H1 (cell line): ENCODE measurements at regions not wholly inside any gene's neighbourhood (a gene's known extent, or its start where the extent isn't known, plus 50 kb on each side); places are given as distances from the start of the nearest gene placed in this dataset.

ENCODE experiments used
- CTCF ChIA-PET: fragments of 300-600 bp; sonication (Branson Sonifier 250); formaldehyde crosslinking; loops from one replicate; lab custom pipeline; 2021; ENCODE audit not compliant: partially characterized antibody; lab: Charles Lee
- POLR2A ChIA-PET: fragments of 300-600 bp; sonication (Branson Sonifier 250); formaldehyde crosslinking; loops from one replicate; lab custom pipeline; 2021; ENCODE audit warnings: inconsistent platforms; ENCODE audit not compliant: partially characterized antibody; lab: Charles Lee
- DNase-seq, 2 experiments: peaks; one replicate each; pipeline versions ENCODE4 v3.0.0 to v3.0.0-alpha.2; 2010 to 2022; ENCODE audit warnings: low spot score in 2 of 2, low read depth in 1 of 2, mixed read lengths in 1 of 2
- FAIRE-seq: peaks from 2 replicates; lab custom pipeline; 2011; peaks lifted over from hg19 to GRCh38; lab: Jason Lieb, UNC
- H2AFZ ChIP-seq: 2 replicates; pipeline ENCODE4 v1.8.1; 2012; ENCODE audit warnings: low read length, inconsistent platforms
- H2AK5ac ChIP-seq: 2 replicates; pipeline ENCODE4 v1.6.1; 2013; ENCODE audit warnings: low read depth, low read length
- H2BK120ac ChIP-seq: replicated peaks from 2 replicates; pipeline ENCODE3; 2013; ENCODE audit warnings: low read depth, low read length, inconsistent platforms
- H2BK12ac ChIP-seq: 2 replicates; pipeline ENCODE4 v1.6.1; 2013; ENCODE audit warnings: low read depth, low read length
- H2BK15ac ChIP-seq: 2 replicates; pipeline ENCODE4 v1.6.1; 2013; ENCODE audit warnings: low read length
- H2BK20ac ChIP-seq: 2 replicates; pipeline ENCODE4 v1.6.1; 2013; ENCODE audit warnings: low read length
- H2BK5ac ChIP-seq: 2 replicates; pipeline ENCODE4 v1.6.1; 2013; ENCODE audit warnings: low read depth, low read length
- H3K14ac ChIP-seq: 2 replicates; pipeline ENCODE4 v1.6.1; 2013; ENCODE audit warnings: inconsistent platforms; ENCODE audit not compliant: insufficient read length
- H3K18ac ChIP-seq: 2 replicates; pipeline ENCODE4 v1.6.1; 2013; ENCODE audit warnings: low read length; ENCODE audit errors: extremely low read depth
- H3K23ac ChIP-seq: 2 replicates; pipeline ENCODE4 v1.6.1; 2013; ENCODE audit warnings: inconsistent platforms; ENCODE audit not compliant: insufficient read length
- H3K23me2 ChIP-seq: 2 replicates; pipeline ENCODE4 v1.6.1; 2013; ENCODE audit warnings: low read depth, low read length
- H3K27ac ChIP-seq: 2 replicates; pipeline ENCODE4 v1.6.1; 2011; ENCODE audit warnings: low read depth, low read length, inconsistent platforms
- H3K27me3 ChIP-seq, 4 experiments: replicated peaks in 1 of 4; 1 replicate in 1 of 4; 2 replicates in 3 of 4; pipeline versions ENCODE4 v1.6.1 to v1.8.1; 2011 to 2013; ENCODE audit warnings: low read length in 3 of 4, mild to moderate bottlenecking in 3 of 4, inconsistent platforms in 2 of 4, mixed read lengths in 2 of 4, moderate library complexity in 1 of 4; ENCODE audit not compliant: control insufficient read depth in 3 of 4, insufficient read depth in 3 of 4; ENCODE audit errors: extremely low read depth in 1 of 4
- H3K36me3 ChIP-seq, 4 experiments: 2 replicates each; pipeline versions ENCODE4 v1.6.1 to v1.8.1; 2011 to 2013; ENCODE audit warnings: mild to moderate bottlenecking in 4 of 4, low read length in 3 of 4, moderate library complexity in 2 of 4, control low read depth in 1 of 4, inconsistent platforms in 1 of 4; ENCODE audit not compliant: insufficient read depth in 4 of 4, control insufficient read depth in 2 of 4
- H3K4ac ChIP-seq: replicated peaks from 2 replicates; pipeline ENCODE3; 2013; ENCODE audit warnings: low read length, low read depth, mixed read lengths, inconsistent platforms; ENCODE audit not compliant: insufficient read length
- H3K4me1 ChIP-seq, 4 experiments: replicated peaks in 1 of 4; 1 replicate in 1 of 4; 2 replicates in 3 of 4; pipeline versions ENCODE4 v1.6.1 to v1.8.1; 2011 to 2013; ENCODE audit warnings: low read length in 3 of 4, inconsistent platforms in 2 of 4, mixed read lengths in 1 of 4; ENCODE audit not compliant: insufficient read depth in 4 of 4, control insufficient read depth in 3 of 4
- H3K4me2 ChIP-seq, 2 experiments: 2 replicates each; pipeline versions ENCODE4 v1.6.1 to v1.8.1; 2011 to 2013; ENCODE audit warnings: low read depth in 2 of 2, low read length in 2 of 2, control low read depth in 1 of 2, inconsistent platforms in 1 of 2, mild to moderate bottlenecking in 1 of 2; ENCODE audit not compliant: insufficient read depth in 1 of 2
- H3K4me3 ChIP-seq, 4 experiments: fragments of 200-600, 300-600 bp in 1 of 4; sonication (generic), shearing (Covaris generic), sonication (Bioruptor Twin) in 1 of 4; 2 replicates each; pipeline versions ENCODE4 v1.5.1 to v1.8.1; 2011 to 2016; ENCODE audit warnings: low read length in 4 of 4, low read depth in 3 of 4, control low read depth in 2 of 4, inconsistent platforms in 2 of 4, mild to moderate bottlenecking in 2 of 4, mixed read lengths in 1 of 4, moderate library complexity in 1 of 4; ENCODE audit not compliant: insufficient read depth in 2 of 4; ENCODE audit errors: extremely low read depth in 1 of 4
- H3K56ac ChIP-seq: replicated peaks from 2 replicates; pipeline ENCODE3; 2013; ENCODE audit warnings: low read depth, mild to moderate bottlenecking, mixed read lengths, low read length, inconsistent platforms; ENCODE audit not compliant: insufficient read length
- H3K79me1 ChIP-seq: 2 replicates; pipeline ENCODE4 v1.6.1; 2013; ENCODE audit warnings: low read depth, low read length, control low read depth
- H3K79me2 ChIP-seq, 2 experiments: 2 replicates each; pipeline versions ENCODE4 v1.6.1 to v1.8.1; 2012 to 2013; ENCODE audit warnings: low read length in 2 of 2, mild to moderate bottlenecking in 2 of 2, inconsistent platforms in 1 of 2; ENCODE audit not compliant: insufficient read depth in 2 of 2, control insufficient read depth in 1 of 2
- H3K9ac ChIP-seq, 4 experiments: replicated peaks in 1 of 4; 1 replicate in 1 of 4; 2 replicates in 3 of 4; pipeline versions ENCODE4 v1.6.1 to v1.8.1; 2011 to 2013; ENCODE audit warnings: low read depth in 3 of 4, low read length in 3 of 4, control low read depth in 2 of 4, mild to moderate bottlenecking in 2 of 4, moderate library complexity in 2 of 4, inconsistent platforms in 1 of 4; ENCODE audit errors: extremely low read depth in 1 of 4
- H3K9me3 ChIP-seq, 2 experiments: 2 replicates each; pipeline versions ENCODE4 v1.6.1 to v1.8.1; 2012 to 2013; ENCODE audit warnings: mild to moderate bottlenecking in 2 of 2, moderate library complexity in 2 of 2, control low read depth in 1 of 2, inconsistent platforms in 1 of 2, low read depth in 1 of 2, low read length in 1 of 2, mixed read lengths in 1 of 2; ENCODE audit not compliant: insufficient read depth in 2 of 2
- H4K20me1 ChIP-seq, 2 experiments: replicated peaks in 1 of 2; 2 replicates each; pipeline versions ENCODE3 to v1.8.1; 2011 to 2013; ENCODE audit warnings: inconsistent platforms in 2 of 2, low read length in 2 of 2, mild to moderate bottlenecking in 1 of 2; ENCODE audit not compliant: insufficient read depth in 2 of 2, control insufficient read depth in 1 of 2
- H4K5ac ChIP-seq: 2 replicates; pipeline ENCODE4 v1.6.1; 2013; ENCODE audit warnings: low read length, low read depth, mixed read lengths, inconsistent platforms; ENCODE audit not compliant: insufficient read length
- H4K8ac ChIP-seq: 2 replicates; pipeline ENCODE4 v1.8.0; 2013; ENCODE audit warnings: mild to moderate bottlenecking, moderate library complexity, low read length, inconsistent platforms; ENCODE audit not compliant: insufficient read depth; ENCODE audit errors: extremely low read depth
- H4K91ac ChIP-seq: replicated peaks from 2 replicates; pipeline ENCODE3; 2013; ENCODE audit warnings: low read length, mixed read lengths, inconsistent platforms; ENCODE audit not compliant: insufficient read length
- BCL11A ChIP-seq, 2 experiments: IDR thresholded peaks; one replicate each; pipeline ENCODE4 v1.6.1; 2011; ENCODE audit warnings: low read depth in 2 of 2, low read length in 2 of 2, mild to moderate bottlenecking in 2 of 2
- BRCA1 ChIP-seq: IDR thresholded peaks from 2 replicates; pipeline ENCODE4 v1.6.1; 2012; ENCODE audit warnings: low read depth, low read length, improper control_type of control experiment
- CTBP2 ChIP-seq: IDR thresholded peaks from 2 replicates; pipeline ENCODE4 v1.7.0; 2011; ENCODE audit warnings: borderline replicate concordance, mild to moderate bottlenecking, moderate library complexity, mixed read lengths, low read length; ENCODE audit not compliant: insufficient read depth, insufficient read length
- HDAC2 ChIP-seq, 2 experiments: fragments of 300-600 bp in 1 of 2; sonication (generic) in 1 of 2; IDR thresholded peaks; 2 replicates each; pipeline ENCODE4 v1.6.1; 2011 to 2012; ENCODE audit warnings: low read depth in 2 of 2, low read length in 2 of 2, mild to moderate bottlenecking in 2 of 2, moderate library complexity in 2 of 2, borderline replicate concordance in 1 of 2, inconsistent platforms in 1 of 2
- KDM5A ChIP-seq: fragments of 200-600 bp; IDR thresholded peaks from 2 replicates; pipeline ENCODE4 v1.7.1; 2012; ENCODE audit warnings: mild to moderate bottlenecking, low read length, inconsistent platforms, mixed read lengths
- POLR2AphosphoS5 ChIP-seq: IDR thresholded peaks from 2 replicates; pipeline ENCODE4 v1.6.1; 2011; ENCODE audit warnings: low read depth, low read length
- RBBP5 ChIP-seq: IDR thresholded peaks from 2 replicates; pipeline ENCODE4 v1.7.1; 2012; ENCODE audit warnings: low read depth, mild to moderate bottlenecking, inconsistent platforms, low read length, moderate library complexity, borderline replicate concordance
- SIX5 ChIP-seq: IDR thresholded peaks from 2 replicates; pipeline ENCODE4 v1.6.1; 2011; ENCODE audit warnings: mild to moderate bottlenecking, low read depth, low read length
- SRF ChIP-seq: IDR thresholded peaks from 2 replicates; pipeline ENCODE4 v1.6.1; 2011; ENCODE audit warnings: mild to moderate bottlenecking, low read depth, low read length, moderate library complexity
- TAF7 ChIP-seq: optimal IDR thresholded peaks from 2 replicates; pipeline ENCODE3; 2011; ENCODE audit warnings: low read depth, mild to moderate bottlenecking, inconsistent platforms, low read length, moderate library complexity, borderline replicate concordance
- TCF12 ChIP-seq: IDR thresholded peaks from 2 replicates; pipeline ENCODE4 v1.6.1; 2011; ENCODE audit warnings: low read depth, mild to moderate bottlenecking, low read length
- WGBS, 2 experiments: shearing (Covaris generic) in 1 of 2; methylation state at CpG; one replicate each; pipeline versions ENCODE4 v1.1.6 to v1.1.7; 2013 to 2015; ENCODE audit warnings: low lambda C conversion rate in 2 of 2, mixed read lengths in 2 of 2, inconsistent platforms in 1 of 2, low coverage in 1 of 2, missing lambda C conversion rate in 1 of 2; ENCODE audit not compliant: insufficient replicate concordance in 2 of 2, insufficient coverage in 1 of 2, insufficient read length in 1 of 2; ENCODE audit errors: extremely low coverage in 1 of 2, missing lambda C conversion rate in 1 of 2; 5-methylcytosine and 5-hydroxymethylcytosine counted together
- TF ChIP-seq, protein P1 (sequence below), 3 experiments: IDR thresholded peaks; 1 replicate in 2 of 3; 2 replicates in 1 of 3; pipeline versions ENCODE4 v1.5.1 to v1.6.1; 2011; ENCODE audit warnings: low read length in 3 of 3, mild to moderate bottlenecking in 3 of 3, inconsistent platforms in 2 of 3, low read depth in 1 of 3, moderate library complexity in 1 of 3; ENCODE audit not compliant: insufficient read depth in 1 of 3; ENCODE audit errors: control extremely low read depth in 1 of 3

- ChIA-PET POLR2A (no interaction called here), CTCF (no interaction called here)
- Histone ChIP-seq H2AK5ac (no peak overlapping the region), H2BK12ac (no peak overlapping the region), H3K18ac (no peak overlapping the region), H3K4me1 (no peaks in the 10 kb centered on the region), H3K23me2 (no peaks in the 10 kb centered on the region), H2AFZ (no peak overlapping the region), H3K27ac (no peak overlapping the region), H2BK15ac (no peak overlapping the region), H4K20me1 (no peaks in the 10 kb centered on the region), H3K9me3 (peaks cover 15 to 23% of the 10 kb centered on the region in 2 experiments), H4K8ac (no peak overlapping the region), H3K23ac (no peak overlapping the region), H4K5ac (no peak overlapping the region), H3K79me1 (no peaks in the 10 kb centered on the region), H3K56ac (no peak overlapping the region), H3K27me3 (no peaks in the 10 kb centered on the region), H3K79me2 (no peaks in the 10 kb centered on the region), H2BK20ac (no peak overlapping the region), H3K14ac (no peak overlapping the region), H4K91ac (no peak overlapping the region), H3K36me3 (no peaks in the 10 kb centered on the region), H2BK5ac (no peak overlapping the region), H3K9ac (no peak overlapping the region), H2BK120ac (no peak overlapping the region), H3K4ac (no peak overlapping the region), H3K4me3 (no peak overlapping the region), H3K4me2 (no peak overlapping the region)
- FAIRE-seq (no peak), DNase-seq (no peak)
- 92% methylated on average over 2 of the region's 2 CpGs; no CpG with 5 or more reads in 1 of the 2 experiments for WGBS, 2 experiments
- no peak for TF ChIP-seq KDM5A
- TF ChIP-seq POLR2AphosphoS5, result no peak
- no peak for TF ChIP-seq BRCA1
- TF ChIP-seq TCF12, result no peak
- no peak for TF ChIP-seq TAF7
- TF ChIP-seq HDAC2 (IDR thresholded peaks at IDR 0.05; ENCODE audit: borderline replicate concordance in 1 of 2, low read depth in 2 of 2, low read length in 2 of 2), result no peak
- TF ChIP-seq, protein P1, sequence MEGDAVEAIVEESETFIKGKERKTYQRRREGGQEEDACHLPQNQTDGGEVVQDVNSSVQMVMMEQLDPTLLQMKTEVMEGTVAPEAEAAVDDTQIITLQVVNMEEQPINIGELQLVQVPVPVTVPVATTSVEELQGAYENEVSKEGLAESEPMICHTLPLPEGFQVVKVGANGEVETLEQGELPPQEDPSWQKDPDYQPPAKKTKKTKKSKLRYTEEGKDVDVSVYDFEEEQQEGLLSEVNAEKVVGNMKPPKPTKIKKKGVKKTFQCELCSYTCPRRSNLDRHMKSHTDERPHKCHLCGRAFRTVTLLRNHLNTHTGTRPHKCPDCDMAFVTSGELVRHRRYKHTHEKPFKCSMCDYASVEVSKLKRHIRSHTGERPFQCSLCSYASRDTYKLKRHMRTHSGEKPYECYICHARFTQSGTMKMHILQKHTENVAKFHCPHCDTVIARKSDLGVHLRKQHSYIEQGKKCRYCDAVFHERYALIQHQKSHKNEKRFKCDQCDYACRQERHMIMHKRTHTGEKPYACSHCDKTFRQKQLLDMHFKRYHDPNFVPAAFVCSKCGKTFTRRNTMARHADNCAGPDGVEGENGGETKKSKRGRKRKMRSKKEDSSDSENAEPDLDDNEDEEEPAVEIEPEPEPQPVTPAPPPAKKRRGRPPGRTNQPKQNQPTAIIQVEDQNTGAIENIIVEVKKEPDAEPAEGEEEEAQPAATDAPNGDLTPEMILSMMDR (IDR thresholded peaks at IDR 0.05; ENCODE audit: control extremely low read depth in 1 of 3, insufficient read depth in 1 of 3, low read depth in 1 of 3, low read length in 3 of 3), result no peak
- no peak for TF ChIP-seq BCL11A (IDR thresholded peaks at IDR 0.05; ENCODE audit: low read depth in 2 of 2, low read length in 2 of 2)
- TF ChIP-seq RBBP5, result no peak
- no peak for TF ChIP-seq SIX5
- no peak for TF ChIP-seq CTBP2
- TF ChIP-seq SRF, result no peak
Observed at GRCh38 chr6:925656-926213, 232.8 kb upstream of the EXOC2 start.
